WTC11 (cell line): ENCODE measurements at regions not wholly inside any gene's neighbourhood (a gene's known extent, or its start where the extent isn't known, plus 50 kb on each side); places are given as distances from the start of the nearest gene placed in this dataset.
"Not testable (repeated sequence)": the region's sequence is repeated elsewhere in the genome, so short reads cannot be mapped to it uniquely, and the experiment has no call there.

ENCODE experiments used
- ATAC-seq: fragments of 200-7000 bp; cut with Tn5 transposase; 2 replicates; pipeline ENCODE4 v1.10.0; 2021; ENCODE audit warnings: mild to moderate bottlenecking, moderate library complexity
- CTCF ChIA-PET: fragments of 300-600 bp; sonication (Branson Sonifier 250); formaldehyde crosslinking; loops from one replicate; lab custom pipeline; 2021; ENCODE audit warnings: antibody characterized with exemption; lab: Charles Lee
- POLR2A ChIA-PET: fragments of 350-600 bp; sonication (Branson Sonifier 250); formaldehyde crosslinking; loops from one replicate; lab custom pipeline; 2021; ENCODE audit warnings: antibody characterized with exemption; lab: Charles Lee
- DNase-seq: peaks from one replicate; pipeline ENCODE4 v3.0.0; 2021; ENCODE audit warnings: low spot score
- H3K27ac Mint-ChIP-seq: 2 replicates; pipeline ENCODE4 v1.8.0; 2021; ENCODE audit warnings: mixed read lengths
- H3K27me3 Mint-ChIP-seq: 2 replicates; pipeline ENCODE4 v1.8.0; 2021; ENCODE audit warnings: low read depth, mild to moderate bottlenecking, moderate library complexity, mixed read lengths
- H3K36me3 Mint-ChIP-seq: 2 replicates; pipeline ENCODE4 v1.8.0; 2021; ENCODE audit warnings: mixed read lengths
- H3K4me1 Mint-ChIP-seq: 2 replicates; pipeline ENCODE4 v1.8.0; 2022; ENCODE audit warnings: mixed read lengths
- H3K4me3 Mint-ChIP-seq: 2 replicates; pipeline ENCODE4 v1.8.0; 2021; ENCODE audit warnings: mild to moderate bottlenecking, moderate library complexity, mixed read lengths
- H3K9me3 Mint-ChIP-seq: 2 replicates; pipeline ENCODE4 v1.8.0; 2021; ENCODE audit warnings: mixed read lengths
- CBFB ChIP-seq: sonication (generic); formaldehyde crosslinking; IDR thresholded peaks from 2 replicates; pipeline ENCODE4 v1.8.1; 2022; ENCODE audit warnings: mild to moderate bottlenecking, low read depth, missing genetic modification reagents
- CREB1 ChIP-seq: sonication (generic); formaldehyde crosslinking; IDR thresholded peaks from 2 replicates; pipeline ENCODE4 v1.8.0; 2023; ENCODE audit warnings: mild to moderate bottlenecking, missing genetic modification reagents
- CREM ChIP-seq: sonication (generic); formaldehyde crosslinking; IDR thresholded peaks from 2 replicates; pipeline ENCODE4 v1.8.1; 2022; ENCODE audit warnings: mild to moderate bottlenecking, missing genetic modification reagents, moderate library complexity
- GABPB1 ChIP-seq: sonication (generic); formaldehyde crosslinking; IDR thresholded peaks from 2 replicates; pipeline ENCODE4 v1.8.1; 2023; ENCODE audit warnings: mild to moderate bottlenecking, missing genetic modification reagents
- GRHL2 ChIP-seq: fragments of 250-450 bp; sonication (Bioruptor Pico); IDR thresholded peaks from 2 replicates; pipeline ENCODE4 v1.8.0; 2022; ENCODE audit warnings: mild to moderate bottlenecking, moderate library complexity; ENCODE audit not compliant: insufficient replicate concordance, severe bottlenecking
- HMGA2 ChIP-seq: fragments of 250-450 bp; sonication (Bioruptor Pico); IDR thresholded peaks from 2 replicates; pipeline ENCODE4 v1.4.0; 2021; ENCODE audit warnings: mild to moderate bottlenecking, moderate library complexity
- IRF2 ChIP-seq: sonication (generic); formaldehyde crosslinking; IDR thresholded peaks from 2 replicates; pipeline ENCODE4 v1.8.0; 2022; ENCODE audit warnings: low read depth, missing genetic modification reagents, borderline replicate concordance
- JAZF1 ChIP-seq: fragments of 250-450 bp; sonication (Bioruptor Pico); IDR thresholded peaks from 2 replicates; pipeline ENCODE4 v1.9.0; 2021; ENCODE audit warnings: moderate library complexity, mild to moderate bottlenecking, inconsistent platforms
- JUN ChIP-seq: sonication (generic); formaldehyde crosslinking; IDR thresholded peaks from 2 replicates; pipeline ENCODE4 v1.8.0; 2023; ENCODE audit warnings: mild to moderate bottlenecking, missing genetic modification reagents
- NFATC4 ChIP-seq: fragments of 250-450 bp; sonication (Bioruptor Pico); IDR thresholded peaks from 2 replicates; pipeline ENCODE4 v1.9.0; 2021; ENCODE audit warnings: mild to moderate bottlenecking
- NR2C2 ChIP-seq: sonication (generic); formaldehyde crosslinking; IDR thresholded peaks from 2 replicates; pipeline ENCODE4 v1.8.0; 2022; ENCODE audit warnings: mild to moderate bottlenecking, missing genetic modification reagents
- OVOL2 ChIP-seq: fragments of 250-450 bp; sonication (Bioruptor Pico); IDR thresholded peaks from 2 replicates; pipeline ENCODE4 v1.9.0; 2021; ENCODE audit warnings: mild to moderate bottlenecking, borderline replicate concordance
- RELA ChIP-seq: sonication (generic); formaldehyde crosslinking; IDR thresholded peaks from 2 replicates; pipeline ENCODE4 v1.8.1; 2022; ENCODE audit warnings: missing genetic modification reagents, mild to moderate bottlenecking, borderline replicate concordance
- SP1 ChIP-seq: sonication (generic); formaldehyde crosslinking; conservative IDR thresholded peaks from 2 replicates; pipeline ENCODE4 v1.8.1; 2022; ENCODE audit warnings: missing genetic modification reagents
- TEAD4 ChIP-seq: sonication (generic); formaldehyde crosslinking; IDR thresholded peaks from 2 replicates; pipeline ENCODE4 v1.8.0; 2022; ENCODE audit warnings: mild to moderate bottlenecking, missing genetic modification reagents
- ZNF121 ChIP-seq: sonication (generic); formaldehyde crosslinking; IDR thresholded peaks from 2 replicates; pipeline ENCODE4 v1.8.0; 2023; ENCODE audit warnings: missing genetic modification reagents
- ZNF396 ChIP-seq: fragments of 250-450 bp; sonication (Bioruptor Pico); IDR thresholded peaks from 2 replicates; pipeline ENCODE4 v1.8.0; 2021; ENCODE audit warnings: mild to moderate bottlenecking, moderate library complexity, borderline replicate concordance
- ZNF423 ChIP-seq: fragments of 250-450 bp; sonication (Bioruptor Pico); IDR thresholded peaks from 2 replicates; pipeline ENCODE4 v2.1.2; 2022; ENCODE audit warnings: mild to moderate bottlenecking, moderate library complexity
- ZNF532 ChIP-seq: fragments of 250-450 bp; sonication (Bioruptor Pico); IDR thresholded peaks from 2 replicates; pipeline ENCODE4 v1.9.0; 2021; ENCODE audit warnings: mild to moderate bottlenecking, borderline replicate concordance
- ZNF671 ChIP-seq: fragments of 250-450 bp; sonication (Bioruptor Pico); IDR thresholded peaks from 2 replicates; pipeline ENCODE4 v1.8.0; 2021; ENCODE audit warnings: mild to moderate bottlenecking
- TF ChIP-seq, protein P1 (sequence below): sonication (generic); formaldehyde crosslinking; IDR thresholded peaks from 2 replicates; pipeline ENCODE4 v1.8.1; 2022; ENCODE audit warnings: missing genetic modification reagents, borderline replicate concordance
- TF ChIP-seq, protein P2 (sequence below): sonication (generic); formaldehyde crosslinking; IDR thresholded peaks from 2 replicates; pipeline ENCODE4 v1.8.1; 2022; ENCODE audit warnings: mild to moderate bottlenecking, moderate library complexity, missing genetic modification reagents

- H3K4me1 Mint-ChIP-seq, CTCF ChIA-PET, H3K36me3 Mint-ChIP-seq, DNase-seq, ATAC-seq, H3K27me3 Mint-ChIP-seq, H3K27ac Mint-ChIP-seq, H3K4me3 Mint-ChIP-seq: not testable (repeated sequence)
- TF ChIP-seq, protein P1, sequence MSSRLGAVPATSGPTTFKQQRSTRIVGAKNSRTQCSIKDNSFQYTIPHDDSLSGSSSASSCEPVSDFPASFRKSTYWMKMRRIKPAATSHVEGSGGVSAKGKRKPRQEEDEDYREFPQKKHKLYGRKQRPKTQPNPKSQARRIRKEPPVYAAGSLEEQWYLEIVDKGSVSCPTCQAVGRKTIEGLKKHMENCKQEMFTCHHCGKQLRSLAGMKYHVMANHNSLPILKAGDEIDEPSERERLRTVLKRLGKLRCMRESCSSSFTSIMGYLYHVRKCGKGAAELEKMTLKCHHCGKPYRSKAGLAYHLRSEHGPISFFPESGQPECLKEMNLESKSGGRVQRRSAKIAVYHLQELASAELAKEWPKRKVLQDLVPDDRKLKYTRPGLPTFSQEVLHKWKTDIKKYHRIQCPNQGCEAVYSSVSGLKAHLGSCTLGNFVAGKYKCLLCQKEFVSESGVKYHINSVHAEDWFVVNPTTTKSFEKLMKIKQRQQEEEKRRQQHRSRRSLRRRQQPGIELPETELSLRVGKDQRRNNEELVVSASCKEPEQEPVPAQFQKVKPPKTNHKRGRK (CRISPR knock-in tag) = 0 out of 2 replicates have a peak, but pooled peaks have one; percentile 59
- peaks cover 12% of the 10 kb centered on the region for H3K9me3 Mint-ChIP-seq
- POLR2A ChIA-PET = interaction anchor here (0.6 kb wide), 1 partner anchor 10 kb away, joined by 4 read pairs; no protein-coding TSS in a partner anchor
Measured at GRCh38 chr2:150249735-150250134, 237.7 kb downstream of the RND3 start.

DNA sequence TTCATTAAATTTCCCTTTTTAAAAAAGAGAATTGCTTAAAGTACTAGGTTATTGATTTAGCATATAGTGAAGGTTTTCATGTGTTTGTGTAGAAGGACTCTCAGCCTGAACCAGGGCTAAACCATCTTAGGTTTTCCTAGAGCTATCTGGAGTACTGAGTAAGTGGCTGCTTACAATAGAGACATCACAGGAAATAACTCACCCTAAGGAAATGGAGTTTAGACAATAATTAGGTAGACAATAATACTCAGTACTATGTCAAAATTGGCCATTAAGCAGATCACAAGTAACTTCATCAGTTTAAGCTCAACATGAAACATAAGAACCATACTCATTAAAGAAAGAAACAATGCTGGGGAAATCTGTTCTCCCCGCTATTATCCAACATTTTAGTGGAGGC, 240.0 kb downstream of the RND3 start:
- CTCF ChIA-PET = no interaction called here
- ATAC-seq (no peak), DNase-seq (no peak)
- Mint-ChIP-seq H3K4me1 (no peaks in the 10 kb centered on the region), H3K27me3 (no peaks in the 10 kb centered on the region), H3K4me3 (no peak overlapping the region), H3K9me3 (peaks cover 13% of the 10 kb centered on the region), H3K27ac (no peak overlapping the region), H3K36me3 (peaks cover 6% of the 10 kb centered on the region)
- POLR2A ChIA-PET = no interaction called here
- no peak for TF ChIP-seq SP1 (CRISPR knock-in tag)
- no peak for TF ChIP-seq CREB1 (CRISPR knock-in tag)
- TF ChIP-seq RELA = no peak
- TF ChIP-seq GRHL2 (CRISPR knock-in tag) = no peak
- TF ChIP-seq, protein P2, sequence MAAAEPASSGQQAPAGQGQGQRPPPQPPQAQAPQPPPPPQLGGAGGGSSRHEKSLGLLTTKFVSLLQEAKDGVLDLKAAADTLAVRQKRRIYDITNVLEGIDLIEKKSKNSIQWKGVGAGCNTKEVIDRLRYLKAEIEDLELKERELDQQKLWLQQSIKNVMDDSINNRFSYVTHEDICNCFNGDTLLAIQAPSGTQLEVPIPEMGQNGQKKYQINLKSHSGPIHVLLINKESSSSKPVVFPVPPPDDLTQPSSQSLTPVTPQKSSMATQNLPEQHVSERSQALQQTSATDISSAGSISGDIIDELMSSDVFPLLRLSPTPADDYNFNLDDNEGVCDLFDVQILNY (CRISPR knock-in tag) = no peak
- no peak for TF ChIP-seq ZNF671 (CRISPR knock-in tag)
- TF ChIP-seq CBFB = no peak
- TF ChIP-seq JAZF1 = no peak

GRCh38 chr2:150234787-150235446, 252.6 kb downstream of the RND3 start:
- Mint-ChIP-seq H3K27me3 (no peaks in the 10 kb centered on the region), H3K27ac (no peak overlapping the region), H3K4me3 (no peak overlapping the region), H3K9me3 (peaks cover 7% of the 10 kb centered on the region; the same call in 1 of the 2 replicates), H3K36me3 (no peaks in the 10 kb centered on the region), H3K4me1 (no peaks in the 10 kb centered on the region)
- DNase-seq (no peak), ATAC-seq (no peak)
- TF ChIP-seq ZNF396 (no peak), SP1 (CRISPR knock-in tag) (no peak), HMGA2 (CRISPR knock-in tag) (no peak), NR2C2 (CRISPR knock-in tag) (no peak), CREB1 (CRISPR knock-in tag) (no peak), OVOL2 (CRISPR knock-in tag) (no peak), NFATC4 (CRISPR knock-in tag) (no peak)
- TF ChIP-seq, protein P1 (CRISPR knock-in tag) = no peak
- ChIA-PET POLR2A (no interaction called here), CTCF (no interaction called here)

- Mint-ChIP-seq H3K4me1 (no peaks in the 10 kb centered on the region), H3K27ac (no peak overlapping the region), H3K4me3 (no peak overlapping the region), H3K27me3 (no peaks in the 10 kb centered on the region), H3K36me3 (no peaks in the 10 kb centered on the region), H3K9me3 (peaks cover 7% of the 10 kb centered on the region; the same call in 1 of the 2 replicates)
- ChIA-PET CTCF (no interaction called here), POLR2A (no interaction called here)
- ATAC-seq (no peak), DNase-seq (no peak)
- TF ChIP-seq TEAD4 (CRISPR knock-in tag) (no peak), JUN (CRISPR knock-in tag) (no peak), ZNF423 (CRISPR knock-in tag) (no peak), ZNF121 (CRISPR knock-in tag) (no peak), ZNF532 (CRISPR knock-in tag) (no peak), IRF2 (no peak), CREB1 (CRISPR knock-in tag) (no peak), CREM (CRISPR knock-in tag) (no peak), ZNF396 (no peak), GABPB1 (no peak)
Measured at GRCh38 chr2:150232871-150233270, 254.6 kb downstream of the RND3 start.
